CD4-positive, alpha-beta T cell (primary cell): ENCODE measurements at regions not wholly inside any gene's neighbourhood (a gene's known extent, or its start where the extent isn't known, plus 50 kb on each side); places are given as distances from the start of the nearest gene placed in this dataset.

Experiments
- ATAC-seq: fragments of 200-7000 bp; cut with Tn5 transposase; one replicate; pipeline ENCODE4 v1.10.0; 2022; ENCODE audit warnings: mild to moderate bottlenecking; ENCODE audit not compliant: poor library complexity
- CTCF ChIA-PET: fragments of 350-600 bp; sonication (Branson Sonifier 250); formaldehyde crosslinking; loops from one replicate; lab custom pipeline; 2021; ENCODE audit warnings: antibody characterized with exemption, inconsistent platforms; lab: Charles Lee
- POLR2A ChIA-PET: fragments of 350-600 bp; sonication (Branson Sonifier 250); formaldehyde crosslinking; loops from one replicate; lab custom pipeline; 2021; ENCODE audit warnings: antibody characterized with exemption, inconsistent platforms; lab: Charles Lee
- DNase-seq, 14 experiments: peaks; one replicate each; pipeline ENCODE4 v3.0.0-alpha.2; 2013 to 2020; ENCODE audit warnings: mixed read lengths in 2 of 14
- H3K27ac ChIP-seq, 2 donors: one replicate each; pipeline versions ENCODE4 v1.5.1 to v1.7.0; 2013; ENCODE audit warnings: low read length in 2 of 2, low read depth in 1 of 2, mild to moderate bottlenecking in 1 of 2
- H3K27me3 ChIP-seq, 2 experiments: 1 replicate in 1 of 2; 2 replicates in 1 of 2; pipeline versions ENCODE4 v1.6.1 to v1.7.0; 2013; ENCODE audit warnings: low read length in 2 of 2, control low read depth in 1 of 2, mild to moderate bottlenecking in 1 of 2, moderate library complexity in 1 of 2; ENCODE audit not compliant: insufficient read depth in 2 of 2, control insufficient read depth in 1 of 2
- H3K36me3 ChIP-seq: one replicate; pipeline ENCODE4 v1.6.1; 2013; ENCODE audit warnings: low read length, control low read depth; ENCODE audit not compliant: insufficient read depth
- H3K4me1 ChIP-seq: one replicate; pipeline ENCODE4 v1.6.1; 2013; ENCODE audit warnings: low read length, control low read depth; ENCODE audit not compliant: insufficient read depth
- H3K4me3 ChIP-seq: one replicate; pipeline ENCODE4 v1.5.1; 2013; ENCODE audit warnings: mild to moderate bottlenecking, low read length, moderate library complexity
- H3K9me3 ChIP-seq, 2 experiments: 1 replicate in 1 of 2; 2 replicates in 1 of 2; pipeline versions ENCODE4 v1.6.1 to v1.7.0; 2013; ENCODE audit warnings: low read length in 2 of 2, mild to moderate bottlenecking in 2 of 2, control low read depth in 1 of 2, moderate library complexity in 1 of 2; ENCODE audit not compliant: control insufficient read depth in 1 of 2, insufficient read depth in 1 of 2
- H3K27ac Mint-ChIP-seq: one replicate; pipeline ENCODE4 v1.8.0; 2020; ENCODE audit warnings: mixed read lengths
- H3K27me3 Mint-ChIP-seq: one replicate; pipeline ENCODE4 v1.8.0; 2021; ENCODE audit warnings: mixed read lengths
- H3K36me3 Mint-ChIP-seq: one replicate; pipeline ENCODE4 v1.8.0; 2021; ENCODE audit warnings: low read depth, mixed read lengths
- H3K4me1 Mint-ChIP-seq: one replicate; pipeline ENCODE4 v1.8.0; 2021; ENCODE audit warnings: low read depth, mixed read lengths
- H3K4me3 Mint-ChIP-seq: one replicate; pipeline ENCODE4 v1.8.0; 2020; ENCODE audit warnings: mild to moderate bottlenecking, mixed read lengths
- H3K9me3 Mint-ChIP-seq: one replicate; pipeline ENCODE4 v1.8.0; 2020; ENCODE audit warnings: mixed read lengths
- intact Hi-C, 2 experiments: fragments of 100-400 bp; cut with DNase I in 1 of 2; cut with micrococcal nuclease in 1 of 2; formaldehyde crosslinking; loops; one replicate each; pipeline versions ENCODE4 v1.15.1 to v1.9.0; 2023 to 2025; cut with DNase I, micrococcal nuclease
- TF ChIP-seq, protein P1 (sequence below): fragments of 200-600 bp; IDR thresholded peaks from one replicate; pipeline ENCODE4 v1.8.0; 2022; ENCODE audit warnings: antibody characterized with exemption, mild to moderate bottlenecking

DNA sequence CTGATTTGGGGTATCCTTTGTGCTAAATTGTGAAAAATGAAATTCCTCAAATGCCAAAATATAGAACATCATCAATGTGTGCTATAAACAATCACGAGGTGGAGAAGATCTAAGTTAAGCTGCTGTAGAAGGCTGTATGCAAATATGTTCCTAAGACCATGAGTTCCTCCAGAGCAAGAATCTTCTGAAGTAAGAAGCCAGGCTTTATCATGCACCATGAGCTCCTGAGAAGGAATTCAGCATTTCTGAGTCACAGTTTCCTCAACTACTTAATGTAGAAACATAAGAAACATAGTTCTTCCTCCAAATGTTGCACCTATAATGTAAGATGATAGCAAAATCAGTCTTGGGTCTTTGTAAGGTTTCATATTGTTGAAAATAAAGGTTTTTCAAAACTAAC lies 241.7 kb upstream of the MDFIC2 start:
- no peaks in the 10 kb centered on the region for H3K36me3 Mint-ChIP-seq

DNA sequence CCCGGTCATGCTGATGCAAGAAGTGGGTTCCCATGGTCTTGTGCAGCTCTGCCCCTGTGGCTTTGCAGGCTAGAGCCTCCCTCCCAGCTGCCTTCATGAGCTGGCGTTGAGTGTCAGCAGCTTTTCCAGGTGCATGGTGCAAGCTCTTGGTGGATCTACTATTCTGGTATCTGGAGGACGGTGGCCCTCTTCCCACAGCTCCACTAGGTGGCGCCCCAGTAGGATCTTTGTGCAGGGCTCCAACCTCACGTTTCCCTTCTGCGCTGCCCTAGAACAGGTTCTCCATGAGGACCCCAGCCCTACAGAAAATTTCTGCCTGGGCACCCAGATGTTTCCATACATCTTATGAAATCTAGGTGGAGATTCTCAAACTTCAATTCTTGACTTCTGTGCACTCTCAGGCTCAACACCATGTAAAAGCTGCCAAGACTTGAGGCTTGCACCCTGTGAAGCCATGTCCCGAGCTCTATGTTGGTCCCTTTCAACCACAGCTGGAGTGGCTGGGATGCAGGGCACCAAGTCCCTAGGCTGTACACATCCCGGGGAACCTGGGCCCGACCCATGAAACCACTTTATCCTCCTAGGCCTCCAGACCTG lies 238.4 kb upstream of the MDFIC2 start:
- POLR2A ChIA-PET: interaction anchor here (0.8 kb wide), 1 partner anchor 1152 kb away, joined by 5 read pairs; no protein-coding TSS in a partner anchor
- CTCF ChIA-PET: interaction anchor here (0.6 to 1.7 kb wide), 9 partner anchors 11 to 1086 kb away, joined by 3 to 7 read pairs (median 3); no protein-coding TSS in a partner anchor
- intact Hi-C loops: loop anchor here (1.0 to 10.0 kb wide), 8 partner anchors 520 to 1134 kb away; no protein-coding TSS in a partner anchor
- Histone ChIP-seq H3K36me3 (no peaks in the 10 kb centered on the region), H3K4me3 (no peak overlapping the region), H3K27ac (no peak overlapping the region), H3K9me3 (no peaks in the 10 kb centered on the region), H3K27me3 (no peaks in the 10 kb centered on the region), H3K4me1 (no peaks in the 10 kb centered on the region)
- peak; percentile 84 for ATAC-seq
- peak; percentile 59 to 83 (median 65) for DNase-seq
- Mint-ChIP-seq H3K4me3 (no peak overlapping the region), H3K9me3 (no peaks in the 10 kb centered on the region), H3K27ac (no peak overlapping the region), H3K4me1 (no peaks in the 10 kb centered on the region), H3K36me3 (no peaks in the 10 kb centered on the region), H3K27me3 (peaks cover 12% of the 10 kb centered on the region)
- TF ChIP-seq, protein P1, sequence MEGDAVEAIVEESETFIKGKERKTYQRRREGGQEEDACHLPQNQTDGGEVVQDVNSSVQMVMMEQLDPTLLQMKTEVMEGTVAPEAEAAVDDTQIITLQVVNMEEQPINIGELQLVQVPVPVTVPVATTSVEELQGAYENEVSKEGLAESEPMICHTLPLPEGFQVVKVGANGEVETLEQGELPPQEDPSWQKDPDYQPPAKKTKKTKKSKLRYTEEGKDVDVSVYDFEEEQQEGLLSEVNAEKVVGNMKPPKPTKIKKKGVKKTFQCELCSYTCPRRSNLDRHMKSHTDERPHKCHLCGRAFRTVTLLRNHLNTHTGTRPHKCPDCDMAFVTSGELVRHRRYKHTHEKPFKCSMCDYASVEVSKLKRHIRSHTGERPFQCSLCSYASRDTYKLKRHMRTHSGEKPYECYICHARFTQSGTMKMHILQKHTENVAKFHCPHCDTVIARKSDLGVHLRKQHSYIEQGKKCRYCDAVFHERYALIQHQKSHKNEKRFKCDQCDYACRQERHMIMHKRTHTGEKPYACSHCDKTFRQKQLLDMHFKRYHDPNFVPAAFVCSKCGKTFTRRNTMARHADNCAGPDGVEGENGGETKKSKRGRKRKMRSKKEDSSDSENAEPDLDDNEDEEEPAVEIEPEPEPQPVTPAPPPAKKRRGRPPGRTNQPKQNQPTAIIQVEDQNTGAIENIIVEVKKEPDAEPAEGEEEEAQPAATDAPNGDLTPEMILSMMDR: peak; percentile 75

More for the DNA sequence above, 241.7 kb upstream of the MDFIC2 start:
- ChIA-PET CTCF (no interaction called here), POLR2A (no interaction called here)
- H3K36me3 ChIP-seq: no peaks in the 10 kb centered on the region
- intact Hi-C loops: loop anchor here (10.0 kb wide), 2 partner anchors 521 to 1131 kb away; no protein-coding TSS in a partner anchor
- H3K27me3 Mint-ChIP-seq: peaks cover 4% of the 10 kb centered on the region
- no peaks in the 10 kb centered on the region for H3K9me3 Mint-ChIP-seq
- no peak overlapping the region for H3K27ac Mint-ChIP-seq
- DNase-seq (no peak), ATAC-seq (no peak)
- no peaks in the 10 kb centered on the region for H3K4me1 ChIP-seq
- no peaks in the 10 kb centered on the region for H3K4me1 Mint-ChIP-seq
- no peaks in the 10 kb centered on the region for H3K27me3 ChIP-seq
- H3K9me3 ChIP-seq: no peaks in the 10 kb centered on the region
- TF ChIP-seq, protein P1: no peak
- H3K4me3 Mint-ChIP-seq: no peak overlapping the region
- no peak overlapping the region for H3K4me3 ChIP-seq
- H3K27ac ChIP-seq: no peak overlapping the region

DNA sequence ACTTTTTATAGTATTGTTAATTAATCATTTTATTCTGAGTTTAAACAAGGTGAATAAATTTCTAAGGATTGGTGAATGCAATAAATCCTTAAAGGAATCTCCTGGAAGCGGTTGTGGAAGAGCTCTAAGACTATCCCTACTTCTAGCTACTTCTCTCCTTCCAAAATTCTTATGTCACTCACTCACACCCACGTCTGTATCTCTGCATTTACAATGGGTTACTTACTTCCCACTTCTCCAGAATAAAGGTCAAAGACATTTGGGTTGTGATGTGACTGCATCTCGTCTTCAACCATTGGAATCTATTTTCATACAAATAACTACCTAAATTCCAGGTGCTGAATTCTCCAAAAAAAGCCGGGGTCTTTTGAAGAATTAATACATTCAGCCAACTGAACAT lies 234.2 kb upstream of the MDFIC2 start:
- Mint-ChIP-seq H3K27me3 (peaks cover 12% of the 10 kb centered on the region), H3K36me3 (no peaks in the 10 kb centered on the region), H3K4me3 (no peak overlapping the region), H3K9me3 (no peaks in the 10 kb centered on the region), H3K27ac (no peak overlapping the region), H3K4me1 (no peaks in the 10 kb centered on the region)
- TF ChIP-seq, protein P1: no peak
- Histone ChIP-seq H3K4me1 (no peaks in the 10 kb centered on the region), H3K4me3 (no peak overlapping the region), H3K27me3 (no peaks in the 10 kb centered on the region), H3K9me3 (no peaks in the 10 kb centered on the region), H3K27ac (no peak overlapping the region), H3K36me3 (no peaks in the 10 kb centered on the region)
- intact Hi-C loops: loop anchor here in 1 of 2 experiments (10.0 kb wide), 1 partner anchor 1308 kb away; no protein-coding TSS in a partner anchor
- POLR2A ChIA-PET: no interaction called here
- DNase-seq (no peak), ATAC-seq (no peak)
- CTCF ChIA-PET: no interaction called here
